ENCODE measurements at regions not wholly inside any gene's neighbourhood (a gene's known extent, or its start where the extent isn't known, plus 50 kb on each side); places are given as distances from the start of the nearest gene placed in this dataset.

DNA sequence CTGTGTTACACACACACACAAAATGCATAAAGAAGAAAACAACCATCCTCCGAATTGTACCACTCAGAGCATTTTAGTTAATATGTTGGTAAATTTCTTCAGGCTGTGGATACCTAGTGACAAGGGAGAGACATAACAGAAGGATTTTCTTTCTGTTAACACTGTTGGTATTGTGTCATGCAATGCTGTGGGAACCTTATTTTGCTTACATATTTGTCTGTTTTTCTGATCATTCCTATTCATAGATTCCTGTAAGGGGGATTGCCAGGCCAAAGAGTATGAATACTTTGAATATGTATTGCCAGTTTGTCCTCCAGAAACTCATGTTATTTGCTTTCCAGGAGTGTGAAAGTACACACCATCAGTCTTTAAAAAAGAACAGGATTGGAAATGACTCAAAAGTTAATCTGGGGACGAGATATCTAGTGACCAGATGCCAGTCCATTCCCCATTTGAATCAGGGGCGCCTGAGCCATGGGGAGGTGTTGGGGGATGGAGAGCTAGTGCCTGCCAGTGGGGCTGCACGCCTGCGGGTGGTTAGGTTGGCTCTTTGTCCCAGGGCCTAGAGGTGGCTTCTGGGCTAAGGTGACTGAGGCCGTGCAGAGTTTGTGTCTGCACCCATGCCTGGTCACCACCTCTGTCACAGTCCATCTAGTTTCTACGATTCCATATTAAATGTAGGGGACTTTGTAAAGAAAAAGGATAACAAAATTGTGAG, 142.0 kb downstream of the PTPN20 start:
- no peak for DNase-seq

DNA sequence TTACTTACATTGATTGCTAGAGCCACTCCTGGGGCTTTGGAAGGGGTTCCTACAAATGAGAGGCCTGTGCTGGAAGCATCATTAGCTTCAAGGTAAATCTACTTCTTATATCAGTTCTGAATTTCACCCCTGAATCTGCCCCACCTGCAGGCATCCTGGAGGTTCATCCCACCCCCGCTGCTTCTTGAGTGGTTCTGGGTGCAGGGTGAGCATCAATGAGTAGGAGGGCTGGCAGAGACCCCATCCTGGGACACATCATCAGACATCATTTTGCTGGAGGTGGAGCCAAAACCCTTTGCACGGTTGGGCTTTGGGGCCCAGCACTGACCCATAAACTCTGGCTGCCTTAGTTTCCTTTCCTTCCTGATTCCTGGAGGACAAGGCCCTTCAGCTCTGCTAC, 143.7 kb downstream of the PTPN20 start:
- no peak for DNase-seq

DNA sequence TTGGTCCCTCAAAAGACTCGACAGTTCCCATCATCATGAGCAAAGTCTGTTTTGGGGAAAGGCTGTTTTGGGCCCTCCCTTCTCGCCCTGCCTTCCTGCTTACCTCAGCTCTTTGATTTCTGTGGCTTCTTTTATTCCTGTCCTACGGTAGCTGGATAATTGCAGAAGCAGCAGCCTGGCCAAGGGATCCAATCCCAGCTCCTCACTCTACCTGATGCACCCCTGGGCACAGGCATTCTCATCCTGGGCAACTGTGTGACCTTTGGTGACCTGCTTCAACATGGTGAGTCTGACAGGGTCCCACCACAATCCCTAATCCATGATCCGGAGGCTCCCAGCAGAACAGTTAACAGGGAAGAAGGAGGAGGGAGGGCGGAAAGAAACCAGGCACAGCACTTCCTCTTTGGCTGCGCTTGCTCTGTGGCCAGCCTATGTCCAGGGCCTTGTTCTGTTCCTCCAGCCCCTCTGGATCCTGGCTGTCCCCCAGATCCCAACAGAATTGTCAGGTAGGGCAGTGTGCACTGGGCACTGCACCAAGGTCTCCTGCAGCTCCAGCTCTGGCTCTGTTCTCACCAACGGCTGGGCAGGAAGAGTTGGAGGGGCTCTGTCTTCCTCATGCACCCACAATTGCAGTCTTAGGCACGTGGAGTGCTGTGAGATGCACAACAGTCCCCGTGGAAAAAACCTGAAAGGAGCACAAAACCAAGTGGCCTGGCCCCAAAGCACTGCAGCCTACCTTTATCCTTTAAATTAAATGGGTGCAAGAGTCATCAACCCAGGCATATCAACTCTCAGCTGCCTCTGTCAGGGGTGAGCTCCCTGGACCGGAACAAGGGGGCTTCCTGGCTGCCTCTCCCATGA, 144.4 kb downstream of the PTPN20 start:
- no peak for DNase-seq

DNA sequence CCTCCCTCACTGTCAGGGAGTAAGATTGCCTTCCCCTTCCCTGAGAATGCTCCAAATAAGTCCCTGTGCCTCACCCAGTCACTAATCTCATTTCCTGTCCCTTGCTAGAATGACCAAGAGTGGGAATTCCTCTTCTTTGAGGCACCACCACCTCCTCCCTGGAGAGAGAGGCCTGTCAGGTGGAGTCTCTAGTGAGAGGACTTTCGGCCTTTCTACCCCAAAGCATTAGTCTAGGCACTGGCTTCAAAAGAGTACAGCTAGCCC, 145.0 kb downstream of the PTPN20 start:
- no peak for DNase-seq

DNA sequence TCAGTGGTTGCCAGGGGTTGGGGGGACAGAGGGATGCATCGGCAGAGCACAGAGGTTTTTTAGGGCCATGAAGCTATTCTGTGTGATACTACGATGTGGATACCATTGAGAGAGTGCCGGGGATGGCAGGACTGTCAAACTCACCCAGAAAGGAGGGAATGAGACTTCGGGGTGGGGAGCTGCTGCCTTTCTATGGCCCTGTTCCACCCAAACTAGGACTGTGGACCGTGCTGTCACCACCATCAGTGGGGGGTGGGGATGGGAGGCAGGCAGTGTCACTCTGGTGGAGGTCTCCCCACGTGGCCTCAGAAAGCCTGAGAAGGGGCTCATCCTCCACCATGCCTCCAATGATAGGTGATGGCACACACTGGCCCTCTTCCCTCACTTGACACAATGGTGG, 146.2 kb downstream of the PTPN20 start:
- no peak for DNase-seq

DNA sequence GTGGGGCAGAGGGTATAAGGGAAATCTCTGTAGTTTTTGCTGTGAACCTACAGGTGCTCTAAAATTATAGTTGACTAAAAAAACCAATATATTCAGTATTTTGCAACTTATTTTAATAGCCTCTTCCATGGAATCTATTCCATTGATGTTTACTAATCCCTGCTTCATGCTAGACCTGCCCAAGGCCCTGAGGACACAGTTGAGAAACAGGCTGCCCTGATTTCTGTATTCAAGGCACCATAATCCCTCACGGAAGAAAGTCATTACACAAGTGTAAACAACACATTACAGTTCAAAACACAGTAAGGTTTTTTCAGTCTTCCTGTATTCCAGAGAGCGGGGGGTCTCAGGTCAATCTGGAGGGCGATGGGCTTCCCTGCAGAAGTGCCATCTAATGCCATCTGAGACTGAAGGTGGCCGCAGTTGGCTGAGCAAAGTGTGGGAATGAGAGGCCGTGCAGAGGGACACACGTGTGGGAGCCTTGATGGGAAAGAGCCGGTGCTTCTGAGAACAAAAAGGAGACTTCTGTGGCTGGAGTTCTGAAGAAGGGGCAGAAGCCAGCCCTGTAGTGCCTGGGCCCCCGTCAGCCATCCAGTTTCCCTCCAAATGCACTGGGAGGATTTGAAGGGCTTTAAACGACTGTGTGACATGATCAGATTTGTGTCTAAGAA, 146.9 kb downstream of the PTPN20 start:
- no peak for DNase-seq

DNA sequence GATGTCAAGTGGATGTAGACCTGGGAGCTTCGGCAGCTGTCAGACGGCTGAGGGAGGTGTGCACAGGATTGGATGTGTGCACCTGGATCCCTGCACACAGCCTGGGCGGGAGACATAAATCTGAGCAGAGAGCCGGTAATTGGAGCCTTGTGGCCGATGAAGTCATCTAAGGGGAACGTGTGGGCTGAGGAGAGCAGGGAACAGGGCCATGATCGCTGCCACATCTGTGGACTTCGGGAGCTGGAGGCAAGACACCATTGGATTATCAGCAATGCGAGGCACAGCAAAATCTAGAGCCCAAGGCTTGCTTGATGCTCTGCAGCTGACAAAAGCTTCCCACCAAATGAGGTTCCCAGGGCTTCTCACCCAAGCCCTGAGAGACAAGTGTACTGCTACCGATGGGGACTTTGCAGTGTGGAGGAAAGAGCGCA, 147.7 kb downstream of the PTPN20 start:
- DNase-seq = no peak

DNA sequence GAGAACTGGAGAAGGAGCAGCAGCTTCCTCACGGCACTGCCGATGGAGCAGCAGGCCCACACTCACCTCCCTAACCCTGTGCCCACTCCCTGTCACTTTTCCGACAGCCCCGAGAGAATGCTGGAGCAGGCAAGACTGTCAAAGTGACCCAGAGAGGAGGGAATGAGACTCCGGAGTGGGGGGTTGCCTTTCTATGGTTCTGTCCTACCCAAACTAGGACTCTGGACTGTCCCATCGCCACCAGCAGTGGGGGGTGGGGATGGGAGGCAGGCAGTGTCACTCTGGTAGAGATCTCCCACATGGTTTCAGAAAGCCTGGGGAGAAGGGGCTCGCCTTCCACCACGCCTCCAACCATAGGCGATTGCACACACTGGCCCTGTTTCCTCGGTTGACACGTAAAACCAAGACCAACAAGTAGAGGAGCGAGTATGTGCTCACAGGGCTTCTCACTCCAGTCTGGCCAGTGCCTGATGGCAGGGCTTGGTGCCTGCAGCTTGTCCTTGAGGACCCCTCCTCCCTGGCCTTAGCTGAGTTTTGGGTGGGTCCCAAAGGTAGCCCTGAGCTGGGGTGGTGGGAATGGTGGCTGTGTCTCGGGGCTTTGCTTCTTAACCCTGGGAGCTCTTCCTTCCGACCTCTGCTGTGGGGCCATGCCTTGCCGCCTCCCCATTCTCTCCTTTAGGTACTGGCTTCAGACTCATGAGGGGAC, 148.5 kb downstream of the PTPN20 start:
- DNase-seq = no peak

DNA sequence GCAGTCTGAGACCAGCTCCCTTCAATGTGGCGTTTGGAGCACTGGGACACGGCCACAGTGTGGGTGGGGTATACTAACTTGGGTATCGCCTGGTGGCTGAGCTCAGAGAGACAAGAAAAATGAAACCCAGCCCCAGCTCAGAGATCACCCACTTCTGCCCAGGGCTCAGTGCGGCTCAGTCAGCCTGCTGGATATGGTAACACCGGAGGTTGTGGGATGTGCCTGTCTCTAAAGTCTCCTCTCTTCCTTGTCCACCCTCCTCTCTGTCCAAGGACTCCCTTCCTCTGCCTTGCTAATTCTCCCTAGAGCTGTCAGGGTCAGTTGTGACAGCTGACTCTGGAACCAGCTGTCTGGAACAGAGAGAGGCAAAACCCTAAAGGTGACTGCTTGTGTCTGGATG, 149.1 kb downstream of the PTPN20 start:
- no peak for DNase-seq

DNA sequence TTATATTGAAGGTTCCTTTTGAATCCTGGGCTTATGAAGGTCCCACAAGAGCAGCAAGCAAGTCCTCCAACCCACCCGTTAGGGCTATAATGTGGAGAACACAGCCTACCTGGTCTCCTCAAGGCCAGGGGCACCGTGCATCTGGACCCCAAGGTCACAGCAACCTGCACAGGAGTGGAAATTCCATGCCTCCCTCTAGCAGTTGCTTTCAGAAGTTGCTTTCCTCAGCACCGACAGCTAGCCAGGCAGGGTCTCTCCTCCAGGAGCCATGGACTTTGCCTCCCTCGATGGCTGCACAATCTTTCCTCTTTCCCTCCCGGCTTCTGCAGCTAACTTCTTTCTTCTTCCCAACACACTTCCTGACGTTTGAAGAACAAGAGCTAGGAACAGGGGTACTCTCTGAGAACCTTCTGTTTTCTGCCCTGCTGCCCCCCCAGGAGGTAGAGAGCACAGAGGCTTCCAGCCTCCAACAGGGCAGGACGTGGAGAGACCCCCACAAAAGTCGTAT, 149.8 kb downstream of the PTPN20 start:
- no peak for DNase-seq

DNA sequence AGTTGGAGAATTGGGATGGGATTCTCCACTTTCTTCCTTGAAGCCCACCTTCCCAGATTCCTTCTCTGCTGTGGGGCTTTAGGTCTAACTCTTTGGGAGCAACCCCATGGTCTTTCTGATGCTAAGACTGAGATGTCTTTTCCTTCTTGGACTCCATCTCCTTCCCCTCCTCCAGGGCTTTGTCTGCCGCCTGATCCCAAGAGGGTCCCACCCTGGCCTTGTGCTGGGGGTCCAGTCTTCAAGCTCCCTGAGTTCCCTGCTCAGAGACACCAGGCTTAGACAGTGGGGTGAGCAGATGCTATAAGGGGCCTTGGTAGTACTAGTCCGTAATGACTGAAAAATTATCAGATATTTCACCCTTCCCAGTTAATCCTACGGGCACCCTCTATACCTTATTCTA, 150.5 kb downstream of the PTPN20 start:
- no peak for DNase-seq

DNA sequence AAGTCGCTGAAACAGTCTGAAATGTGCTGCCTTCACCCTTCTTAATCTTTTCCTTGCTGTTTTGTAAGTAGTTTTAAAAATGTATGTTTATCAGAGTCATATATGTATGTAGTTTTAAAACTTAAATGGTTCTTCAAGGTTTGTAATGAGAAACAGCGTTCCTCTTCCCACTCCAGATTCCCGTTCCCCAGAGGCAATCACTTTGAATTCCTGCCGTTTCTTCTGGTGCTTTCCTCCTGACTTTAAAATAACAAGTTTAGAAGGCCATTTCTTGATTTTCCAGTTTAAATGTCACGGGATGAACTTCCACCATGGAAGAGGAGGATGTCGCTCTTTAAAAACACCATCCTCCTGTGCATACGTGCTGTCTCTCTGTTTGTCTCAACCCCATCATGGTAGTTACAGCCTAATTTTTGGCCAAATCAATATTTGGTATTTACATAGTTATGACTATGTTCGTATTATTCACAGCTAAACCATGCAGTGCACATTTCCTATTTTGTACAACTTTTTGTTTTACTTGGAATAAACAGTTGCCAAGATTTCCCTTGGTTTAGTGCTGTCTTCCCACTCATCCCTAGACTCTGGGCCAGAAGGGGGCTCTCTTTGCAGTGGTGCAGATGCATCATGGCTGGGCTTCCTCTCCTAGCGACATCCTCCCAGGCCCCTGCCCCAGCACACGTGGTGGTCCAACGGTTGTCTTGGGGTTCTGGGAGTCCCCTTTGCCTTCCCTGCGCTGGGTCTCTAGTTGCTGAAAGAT, 151.4 kb downstream of the PTPN20 start:
- no peak for DNase-seq

DNA sequence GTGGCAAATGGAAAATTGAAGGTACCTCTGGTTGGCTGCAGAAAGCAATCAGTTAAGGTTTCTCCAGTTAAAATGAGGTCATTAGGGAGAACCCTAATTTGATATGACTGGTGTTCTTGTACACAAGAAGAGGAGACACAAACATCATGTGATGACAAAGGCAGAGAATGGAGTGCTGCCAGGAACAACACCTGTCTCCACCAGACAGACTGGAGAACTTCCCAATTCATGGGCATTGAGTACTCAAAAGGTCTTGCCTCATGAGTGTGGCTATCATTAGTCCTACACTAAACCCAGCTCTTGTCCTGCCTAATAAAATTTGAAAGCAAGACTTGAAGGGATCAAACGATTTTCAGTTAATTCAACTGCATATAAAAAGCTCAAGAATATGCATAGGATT, 152.6 kb downstream of the PTPN20 start:
- DNase-seq = no peak

DNA sequence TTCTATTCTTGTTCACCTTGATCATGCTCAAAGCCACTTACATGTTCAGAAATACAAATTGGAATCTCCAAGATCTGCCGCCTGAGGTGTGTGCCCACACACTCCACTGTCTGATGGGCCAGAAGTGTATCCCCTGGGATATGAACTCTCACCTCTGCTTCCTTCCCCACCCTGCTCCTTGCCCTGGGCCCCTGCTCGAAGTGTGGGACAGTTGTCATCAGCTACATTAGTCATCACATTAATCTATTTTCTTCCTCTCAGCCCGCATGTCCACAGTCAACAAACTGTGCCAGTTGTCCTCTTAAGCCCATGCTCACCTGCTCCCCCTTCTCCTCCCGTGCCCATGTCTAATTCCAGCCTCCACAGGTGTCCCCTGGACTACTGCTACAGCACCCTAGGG, 154.7 kb downstream of the PTPN20 start:
- no peak for DNase-seq

DNA sequence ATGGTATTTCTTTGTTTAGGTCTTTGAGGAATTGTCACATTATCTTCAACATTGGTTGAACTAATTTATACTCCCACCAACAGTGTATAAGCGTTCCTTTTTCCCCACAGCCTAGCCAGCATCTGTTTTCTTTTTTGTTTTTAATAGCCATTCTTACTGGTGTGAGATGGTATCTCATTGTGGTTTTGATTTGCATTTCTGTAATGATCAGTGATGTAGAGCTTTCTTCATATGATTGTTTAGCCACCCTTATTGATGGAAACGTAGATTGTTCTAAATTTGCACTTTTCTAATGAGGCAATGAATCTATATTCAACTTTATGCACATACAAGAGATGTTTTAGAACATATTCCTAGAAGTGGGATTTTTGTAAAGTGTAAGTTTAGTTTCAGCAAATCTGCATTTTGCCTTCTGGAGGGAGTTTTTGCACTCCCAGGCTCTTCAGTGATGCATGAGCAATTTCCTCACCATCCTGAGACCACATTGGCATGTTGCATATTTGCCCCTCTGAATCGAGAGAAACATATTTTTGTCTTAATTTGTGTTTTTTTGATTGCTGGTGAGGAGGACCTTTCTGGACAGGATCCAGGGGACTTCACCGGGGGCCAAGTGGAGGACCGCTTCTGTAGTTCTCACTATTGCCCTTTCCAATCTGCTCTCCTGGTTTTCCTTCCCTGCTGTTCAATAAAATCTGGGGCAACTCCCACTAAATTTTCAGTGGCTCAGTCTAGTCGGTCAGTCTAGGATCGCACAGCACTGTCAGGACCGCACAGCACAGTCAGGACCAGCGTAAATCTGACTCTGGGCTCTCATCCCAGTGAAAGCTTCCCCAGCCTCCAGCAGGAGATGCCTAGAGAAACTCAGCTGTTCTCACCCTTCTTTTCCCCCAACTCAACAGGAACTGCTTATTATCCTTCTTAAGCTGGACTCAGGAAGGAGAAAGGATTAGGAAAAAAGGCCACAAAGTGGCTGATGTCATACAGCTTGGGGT, 157.0 kb downstream of the PTPN20 start:
- no peak for DNase-seq

DNA sequence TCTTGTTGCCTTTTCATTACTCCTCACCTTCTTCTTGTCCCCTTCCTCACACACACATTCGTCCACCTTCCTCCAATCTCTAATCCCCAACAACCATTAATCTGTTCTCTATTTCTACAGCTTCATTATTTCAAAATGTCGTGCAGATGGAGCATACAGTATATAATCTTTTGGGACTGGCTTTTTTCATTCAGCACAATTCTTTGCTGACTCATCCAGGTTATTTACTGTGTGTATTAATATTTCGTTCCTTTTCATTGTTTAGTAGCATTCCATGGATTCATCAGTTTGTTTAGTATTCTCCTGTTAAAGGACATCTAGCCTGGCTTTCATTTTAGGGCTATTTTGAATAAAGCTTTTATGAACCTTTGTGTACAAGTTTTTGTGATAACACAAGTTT, 159.3 kb downstream of the PTPN20 start:
- DNase-seq = no peak

DNA sequence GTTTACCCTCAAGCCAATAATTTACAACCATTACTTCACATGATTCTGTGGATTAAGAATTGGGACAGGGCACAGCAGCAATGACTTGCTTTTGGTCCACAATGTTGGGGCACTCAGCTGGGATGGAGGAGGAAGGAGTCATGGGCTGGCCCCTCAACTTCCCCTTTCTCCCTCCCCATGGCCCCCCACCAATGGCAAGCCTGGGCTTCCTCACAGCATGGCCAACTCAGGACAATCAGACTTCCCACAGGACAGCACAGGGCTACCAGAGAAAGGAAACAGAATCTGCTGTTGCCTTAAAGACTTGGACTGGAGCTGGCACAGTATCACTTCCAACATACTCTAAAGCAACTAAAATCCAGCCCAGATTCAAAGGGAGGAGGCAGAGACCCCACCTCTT, 160.7 kb downstream of the PTPN20 start:
- no peak for DNase-seq

DNA sequence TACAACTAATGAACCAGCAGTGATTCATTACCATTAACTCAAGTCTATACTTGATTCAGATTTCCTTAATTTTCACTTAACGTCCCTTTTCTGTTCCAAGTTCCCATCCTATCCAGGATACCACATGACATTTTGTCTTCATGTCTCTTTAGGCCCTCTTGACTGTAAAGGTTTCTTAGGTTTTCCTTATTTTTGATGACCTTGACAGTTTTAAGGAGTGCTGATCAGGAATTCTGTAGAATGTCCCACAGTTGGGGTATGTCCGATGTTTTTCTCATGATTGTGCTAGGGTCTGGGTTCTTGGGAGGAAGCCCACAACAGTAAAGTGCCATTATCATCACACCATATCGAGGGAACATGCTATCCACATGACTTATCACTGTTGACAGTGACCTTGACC, 162.7 kb downstream of the PTPN20 start:
- DNase-seq = no peak

DNA sequence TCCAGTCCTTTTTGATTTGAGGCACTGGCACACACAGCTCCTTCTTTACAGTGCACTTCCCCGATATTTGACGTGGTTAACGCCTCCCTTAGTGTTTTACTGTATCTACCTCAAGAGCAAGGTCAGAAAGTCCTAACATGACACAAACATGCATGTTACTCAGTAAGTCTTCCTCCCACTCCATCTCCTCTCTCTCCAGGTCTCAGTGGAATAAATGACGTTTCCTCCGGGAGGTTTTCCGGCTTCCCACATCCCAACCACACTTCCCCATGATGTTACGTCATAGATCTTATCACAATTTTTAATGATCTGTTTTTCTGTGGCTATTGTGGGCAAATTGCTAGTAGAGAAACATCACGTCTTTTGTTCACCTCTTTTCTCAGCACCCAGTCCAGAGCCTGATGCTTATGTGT, 165.7 kb downstream of the PTPN20 start:
- DNase-seq = no peak

DNA sequence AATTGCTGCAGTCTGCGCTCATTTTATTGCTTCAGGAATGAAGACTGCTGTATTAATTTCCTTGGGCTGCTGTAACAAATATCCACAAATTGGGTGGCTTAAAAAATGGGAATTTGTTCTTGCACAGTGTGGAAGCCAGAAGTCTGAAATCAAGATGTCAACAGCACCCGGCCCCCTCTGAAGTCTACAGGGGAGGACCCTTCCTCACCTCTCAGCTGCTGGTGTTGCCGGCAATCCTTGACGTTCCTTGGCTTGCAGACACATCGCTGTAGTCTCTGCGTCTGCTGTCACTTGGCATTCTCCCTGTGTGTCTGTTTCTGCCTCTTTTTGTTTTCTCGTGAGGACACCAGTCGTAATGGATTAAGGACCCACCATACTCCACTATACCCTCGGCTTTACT, 166.2 kb downstream of the PTPN20 start:
- no peak for DNase-seq
